Breast epithelium (tissue), 4 donors: ENCODE measurements at regions not wholly inside any gene's neighbourhood (a gene's known extent, or its start where the extent isn't known, plus 50 kb on each side); places are given as distances from the start of the nearest gene placed in this dataset.

Experiments
- DNase-seq, 2 donors: peaks; one replicate each; pipeline ENCODE4 v3.0.0-alpha.2; 2019; ENCODE audit warnings: low spot score in 2 of 2
- H3K27ac ChIP-seq, 2 donors: fragments of 200-600 bp; sonication (generic) in 1 of 2; one replicate each; pipeline ENCODE4 v1.5.1; 2016 to 2019; ENCODE audit warnings: mild to moderate bottlenecking in 1 of 2
- H3K27me3 ChIP-seq, 2 donors: fragments of 200-600 bp; sonication (generic) in 1 of 2; one replicate each; pipeline versions ENCODE4 v1.5.1 to v1.6.0; 2017 to 2019; ENCODE audit warnings: control low read depth in 1 of 2, mild to moderate bottlenecking in 1 of 2
- H3K36me3 ChIP-seq: fragments of 200-600 bp; one replicate; pipeline ENCODE4 v1.5.1; 2019
- H3K4me1 ChIP-seq, 2 donors: fragments of 200-600 bp; sonication (generic); one replicate each; pipeline ENCODE4 v1.5.1; 2016 to 2019; ENCODE audit warnings: control low read depth in 1 of 2
- H3K4me3 ChIP-seq, 3 donors: fragments of 200-600 bp; sonication (generic); 1 replicate in 2 of 3; 2 replicates in 1 of 3; pipeline ENCODE4 v1.5.1; 2016 to 2019; ENCODE audit warnings: mild to moderate bottlenecking in 3 of 3, moderate library complexity in 2 of 3
- H3K9me3 ChIP-seq, 2 donors: fragments of 200-600 bp; sonication (generic) in 1 of 2; one replicate each; pipeline ENCODE4 v1.5.1; 2016 to 2019; ENCODE audit warnings: control low read depth in 1 of 2
- POLR2A ChIP-seq: fragments of 450-650 bp; IDR thresholded peaks from one replicate; pipeline ENCODE4 v1.6.1; 2016; ENCODE audit warnings: antibody characterized with exemption, mild to moderate bottlenecking, moderate library complexity
- POLR2AphosphoS5 ChIP-seq, 3 donors: sonication (generic); formaldehyde crosslinking; IDR thresholded peaks; one replicate each; pipeline ENCODE4 v1.6.1; 2017; ENCODE audit warnings: antibody characterized with exemption in 3 of 3
- intact Hi-C: fragments of 100-400 bp; cut with DNase I; formaldehyde crosslinking; loops from one replicate; pipeline ENCODE4 v1.15.1; 2023; ENCODE audit warnings: low total_unique reads
- TF ChIP-seq, protein P1 (sequence below), 3 donors: fragments of 450-650 bp; IDR thresholded peaks; one replicate each; pipeline ENCODE4 v1.5.1; 2016 to 2017; ENCODE audit warnings: antibody characterized with exemption in 3 of 3, mild to moderate bottlenecking in 3 of 3, moderate library complexity in 3 of 3

- no peaks in the 10 kb centered on the region for H3K27me3 ChIP-seq
- TF ChIP-seq POLR2A (no peak), POLR2AphosphoS5 (IDR thresholded peaks at IDR 0.05) (no peak)
- TF ChIP-seq, protein P1, sequence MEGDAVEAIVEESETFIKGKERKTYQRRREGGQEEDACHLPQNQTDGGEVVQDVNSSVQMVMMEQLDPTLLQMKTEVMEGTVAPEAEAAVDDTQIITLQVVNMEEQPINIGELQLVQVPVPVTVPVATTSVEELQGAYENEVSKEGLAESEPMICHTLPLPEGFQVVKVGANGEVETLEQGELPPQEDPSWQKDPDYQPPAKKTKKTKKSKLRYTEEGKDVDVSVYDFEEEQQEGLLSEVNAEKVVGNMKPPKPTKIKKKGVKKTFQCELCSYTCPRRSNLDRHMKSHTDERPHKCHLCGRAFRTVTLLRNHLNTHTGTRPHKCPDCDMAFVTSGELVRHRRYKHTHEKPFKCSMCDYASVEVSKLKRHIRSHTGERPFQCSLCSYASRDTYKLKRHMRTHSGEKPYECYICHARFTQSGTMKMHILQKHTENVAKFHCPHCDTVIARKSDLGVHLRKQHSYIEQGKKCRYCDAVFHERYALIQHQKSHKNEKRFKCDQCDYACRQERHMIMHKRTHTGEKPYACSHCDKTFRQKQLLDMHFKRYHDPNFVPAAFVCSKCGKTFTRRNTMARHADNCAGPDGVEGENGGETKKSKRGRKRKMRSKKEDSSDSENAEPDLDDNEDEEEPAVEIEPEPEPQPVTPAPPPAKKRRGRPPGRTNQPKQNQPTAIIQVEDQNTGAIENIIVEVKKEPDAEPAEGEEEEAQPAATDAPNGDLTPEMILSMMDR (IDR thresholded peaks at IDR 0.05) = no peak
Measured at GRCh38 chr2:5867056-5867455, 174.9 kb downstream of the SOX11 start.

DNA sequence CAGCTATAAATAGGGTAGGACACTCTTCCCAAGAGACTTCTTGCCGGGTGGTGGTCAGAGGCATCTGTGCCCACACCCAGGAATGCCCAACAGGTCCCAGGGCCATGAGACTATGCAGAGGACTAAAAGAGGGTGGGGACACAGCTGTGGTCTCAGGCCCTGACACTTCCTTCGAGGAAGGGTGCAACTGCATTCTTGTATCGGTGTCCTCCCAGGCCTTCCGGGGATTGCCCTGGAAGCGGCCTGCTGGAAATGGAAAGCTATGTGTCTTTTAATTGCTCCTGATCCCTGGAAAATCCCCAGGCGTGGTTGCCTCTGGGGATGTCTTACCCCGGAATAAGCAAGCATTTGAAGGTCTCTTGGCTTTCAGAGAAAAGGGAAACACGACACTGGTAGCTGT lies 176.7 kb downstream of the SOX11 start:
- Histone ChIP-seq H3K27me3 (no peaks in the 10 kb centered on the region), H3K9me3 (peaks cover 0 to 3% of the 10 kb centered on the region in 2 donors), H3K4me1 (no peaks in the 10 kb centered on the region), H3K4me3 (no peak overlapping the region), H3K36me3 (no peaks in the 10 kb centered on the region), H3K27ac (no peak overlapping the region)
- no peak for DNase-seq
- TF ChIP-seq, protein P1 (IDR thresholded peaks at IDR 0.05) = no peak
- TF ChIP-seq POLR2A (no peak), POLR2AphosphoS5 (IDR thresholded peaks at IDR 0.05) (no peak)
- intact Hi-C loops = loop anchor here (1.0 kb wide), 1 partner anchor 46 kb away; no protein-coding TSS in a partner anchor

More at GRCh38 chr2:5867056-5867455, 174.9 kb downstream of the SOX11 start:
- H3K4me1 ChIP-seq = no peaks in the 10 kb centered on the region
- H3K36me3 ChIP-seq = no peaks in the 10 kb centered on the region
- no peak overlapping the region for H3K4me3 ChIP-seq
- intact Hi-C loops = no loop called here
- no peak for DNase-seq
- no peak overlapping the region for H3K27ac ChIP-seq
- H3K9me3 ChIP-seq = peaks cover 0 to 3% of the 10 kb centered on the region in 2 donors

- TF ChIP-seq POLR2A (no peak), POLR2AphosphoS5 (IDR thresholded peaks at IDR 0.05) (no peak)
- TF ChIP-seq, protein P1 (IDR thresholded peaks at IDR 0.05) = no peak
- Histone ChIP-seq H3K9me3 (peaks cover 0 to 2% of the 10 kb centered on the region in 2 donors), H3K27ac (no peak overlapping the region), H3K4me3 (no peak overlapping the region), H3K27me3 (no peaks in the 10 kb centered on the region), H3K4me1 (no peaks in the 10 kb centered on the region), H3K36me3 (no peaks in the 10 kb centered on the region)
- intact Hi-C loops = loop anchor here (1.0 kb wide), 1 partner anchor 45 kb away; no protein-coding TSS in a partner anchor
- DNase-seq = no peak
Measured at GRCh38 chr2:5869936-5870335, 177.8 kb downstream of the SOX11 start.

DNA sequence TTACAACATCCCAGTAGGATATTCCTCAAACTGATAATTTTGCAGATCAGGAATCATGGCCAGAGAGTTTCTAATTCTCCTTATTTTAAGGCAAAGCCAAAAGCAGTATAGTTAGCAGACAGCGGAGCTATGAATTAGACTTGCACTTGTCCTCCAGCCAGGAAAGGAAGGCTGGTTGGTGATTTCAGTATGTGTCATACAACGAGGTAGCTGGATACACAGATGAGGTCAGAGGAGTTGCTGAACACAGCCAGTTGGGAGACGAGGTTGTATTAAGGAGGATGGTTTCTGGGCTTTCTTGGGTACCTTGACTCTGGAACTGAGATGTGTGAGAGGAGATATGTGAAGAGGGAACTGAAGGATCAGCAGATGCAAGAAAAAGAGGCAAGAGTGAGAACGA lies 185.2 kb downstream of the SOX11 start:
- no peak for DNase-seq
- Histone ChIP-seq H3K4me3 (no peak overlapping the region), H3K27ac (no peak overlapping the region), H3K9me3 (peaks cover 0 to 4% of the 10 kb centered on the region in 2 donors), H3K36me3 (no peaks in the 10 kb centered on the region), H3K27me3 (no peaks in the 10 kb centered on the region), H3K4me1 (no peaks in the 10 kb centered on the region)
- TF ChIP-seq POLR2A (no peak), POLR2AphosphoS5 (IDR thresholded peaks at IDR 0.05) (no peak)
- TF ChIP-seq, protein P1 (IDR thresholded peaks at IDR 0.05) = no peak
- intact Hi-C loops = no loop called here

- Histone ChIP-seq H3K27me3 (no peaks in the 10 kb centered on the region), H3K36me3 (no peaks in the 10 kb centered on the region), H3K27ac (no peak overlapping the region), H3K4me1 (no peaks in the 10 kb centered on the region), H3K4me3 (no peak overlapping the region), H3K9me3 (peaks cover 0 to 8% of the 10 kb centered on the region in 2 donors)
- no peak for DNase-seq
- TF ChIP-seq POLR2A (no peak), POLR2AphosphoS5 (IDR thresholded peaks at IDR 0.05) (no peak)
- TF ChIP-seq, protein P1 (IDR thresholded peaks at IDR 0.05) = no peak
- intact Hi-C loops = no loop called here
Measured at GRCh38 chr2:5885451-5886173, 193.4 kb downstream of the SOX11 start.
